ENCODE measurements at regions not wholly inside any gene's neighbourhood (a gene's known extent, or its start where the extent isn't known, plus 50 kb on each side); places are given as distances from the start of the nearest gene placed in this dataset.
"Not testable (repeated sequence)": the region's sequence is repeated elsewhere in the genome, so short reads cannot be mapped to it uniquely, and the experiment has no call there.

GRCh38 chr16:64269756-64270155 is 852.1 kb downstream of the CDH11 start:
- no peaks in the 10 kb centered on the region for H3K27me3 Mint-ChIP-seq
- intact Hi-C loops (cut with micrococcal nuclease) = no loop called here
- no peaks in the 10 kb centered on the region for H3K4me1 Mint-ChIP-seq
- Histone ChIP-seq H3K27me3 (ENCODE audit: insufficient read depth, low read length) (no peaks in the 10 kb centered on the region), H3K4me3 (ENCODE audit: low read length in 2 of 2) (no peak overlapping the region), H3K36me3 (ENCODE audit: insufficient read depth, low read length) (no peaks in the 10 kb centered on the region), H3K9me3 (ENCODE audit: control insufficient read depth in 1 of 2, low read length in 2 of 2) (no peaks in the 10 kb centered on the region), H3K4me1 (ENCODE audit: insufficient read depth, low read length) (no peaks in the 10 kb centered on the region), H3K27ac (ENCODE audit: low read depth, low read length) (no peak overlapping the region)
- ChIA-PET POLR2A (ENCODE audit: partially characterized antibody) (no interaction called here), CTCF (ENCODE audit: partially characterized antibody) (no interaction called here)
- peaks cover 4 to 34% (median 26%) of the 10 kb centered on the region in 8 donors for H3K9me3 Mint-ChIP-seq
- DNase-seq = no peak
- H3K36me3 Mint-ChIP-seq = no peaks in the 10 kb centered on the region
- no peak overlapping the region for H3K4me3 Mint-ChIP-seq
- H3K27ac Mint-ChIP-seq = no peak overlapping the region

DNA sequence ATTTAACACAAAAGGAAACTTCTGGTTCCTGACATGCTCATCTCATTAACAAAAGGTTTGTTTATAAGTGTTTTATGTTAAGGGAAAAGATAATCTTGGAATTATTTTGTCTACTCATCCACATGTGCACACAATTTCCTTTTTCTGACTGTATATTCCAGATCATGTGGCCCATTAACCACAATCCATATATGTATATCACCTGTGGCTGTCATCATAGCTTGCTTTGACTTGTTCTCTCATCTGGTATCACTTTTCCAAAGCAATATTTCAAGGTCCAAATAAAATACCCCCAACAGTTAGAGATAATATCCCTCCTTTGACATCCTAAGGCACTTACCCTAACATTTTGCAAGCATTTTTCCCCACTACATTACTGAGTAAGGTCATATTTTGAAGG is 856.1 kb downstream of the CDH11 start:
- H3K4me3 Mint-ChIP-seq = no peak overlapping the region
- POLR2A ChIA-PET (ENCODE audit: partially characterized antibody) = no interaction called here
- Histone ChIP-seq H3K4me3 (ENCODE audit: low read length in 2 of 2) (no peak overlapping the region), H3K27me3 (ENCODE audit: insufficient read depth, low read length) (no peaks in the 10 kb centered on the region), H3K36me3 (ENCODE audit: insufficient read depth, low read length) (no peaks in the 10 kb centered on the region), H3K27ac (ENCODE audit: low read depth, low read length) (no peak overlapping the region), H3K9me3 (ENCODE audit: control insufficient read depth in 1 of 2, low read length in 2 of 2) (no peaks in the 10 kb centered on the region), H3K4me1 (ENCODE audit: insufficient read depth, low read length) (no peaks in the 10 kb centered on the region)
- H3K36me3 Mint-ChIP-seq = no peaks in the 10 kb centered on the region
- intact Hi-C loops (cut with micrococcal nuclease) = no loop called here
- peaks cover 4 to 43% (median 23%) of the 10 kb centered on the region in 8 donors for H3K9me3 Mint-ChIP-seq
- CTCF ChIA-PET (ENCODE audit: partially characterized antibody) = no interaction called here
- no peak overlapping the region for H3K27ac Mint-ChIP-seq
- no peaks in the 10 kb centered on the region for H3K4me1 Mint-ChIP-seq
- no peak for DNase-seq
- no peaks in the 10 kb centered on the region for H3K27me3 Mint-ChIP-seq

DNA sequence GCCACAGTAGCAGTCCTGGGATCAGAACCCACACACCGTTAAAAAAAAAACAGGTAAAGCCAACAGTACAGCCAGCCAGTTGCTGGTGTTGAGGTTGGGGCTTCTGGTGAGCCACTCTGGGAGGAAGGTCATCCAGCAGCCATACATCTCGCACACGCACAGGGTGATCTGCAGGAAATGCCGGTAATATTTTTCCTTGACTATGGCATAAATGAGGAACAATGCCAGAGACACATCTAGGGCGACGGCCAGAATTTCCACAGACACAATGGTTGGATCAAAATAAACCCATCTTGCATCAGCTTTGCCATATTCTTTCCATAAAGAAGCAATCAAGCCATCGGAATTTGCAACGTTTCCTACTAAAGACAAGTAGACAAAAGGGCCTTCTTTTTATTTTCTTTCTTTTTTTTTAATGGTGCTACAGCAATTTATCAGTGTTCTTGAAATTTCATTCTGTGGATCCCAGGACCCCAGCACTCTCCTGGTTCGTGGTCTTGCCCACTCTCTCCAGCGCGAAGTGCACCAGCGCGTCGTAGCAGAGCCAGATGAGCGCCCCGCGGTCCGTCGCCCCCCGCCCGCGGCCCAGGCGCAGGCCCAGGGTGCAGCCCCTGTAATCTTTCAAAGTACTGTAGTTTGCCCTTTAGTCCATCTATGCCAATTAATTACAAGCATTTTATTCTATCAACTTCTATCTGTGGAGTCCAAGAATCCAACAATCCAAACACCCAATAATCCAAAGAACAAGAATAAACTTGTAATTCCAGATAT is 861.0 kb downstream of the CDH11 start:
- H3K36me3 Mint-ChIP-seq; H3K4me3 Mint-ChIP-seq; intact Hi-C loops (cut with micrococcal nuclease); H3K4me1 Mint-ChIP-seq; H3K27me3 Mint-ChIP-seq; H3K27me3 ChIP-seq (ENCODE audit: insufficient read depth, low read length); H3K9me3 ChIP-seq (ENCODE audit: control insufficient read depth in 1 of 2, low read length in 2 of 2); H3K4me1 ChIP-seq (ENCODE audit: insufficient read depth, low read length); H3K4me3 ChIP-seq (ENCODE audit: low read length in 2 of 2); H3K27ac Mint-ChIP-seq; POLR2A ChIA-PET (ENCODE audit: partially characterized antibody); CTCF ChIA-PET (ENCODE audit: partially characterized antibody); H3K36me3 ChIP-seq (ENCODE audit: insufficient read depth, low read length); DNase-seq; H3K27ac ChIP-seq (ENCODE audit: low read depth, low read length): not testable (repeated sequence)
- peaks cover 2 to 55% (median 18%) of the 10 kb centered on the region in 8 donors for H3K9me3 Mint-ChIP-seq

- no peaks in the 10 kb centered on the region for H3K27me3 Mint-ChIP-seq
- no peak for DNase-seq
- H3K4me1 Mint-ChIP-seq = no peaks in the 10 kb centered on the region
- CTCF ChIA-PET (ENCODE audit: partially characterized antibody) = no interaction called here
- no peaks in the 10 kb centered on the region for H3K36me3 Mint-ChIP-seq
- POLR2A ChIA-PET (ENCODE audit: partially characterized antibody) = no interaction called here
- no peak overlapping the region for H3K27ac Mint-ChIP-seq
- H3K27ac ChIP-seq (ENCODE audit: low read depth, low read length) = no peak overlapping the region
- no peak overlapping the region for H3K4me3 Mint-ChIP-seq
- no peaks in the 10 kb centered on the region for H3K4me1 ChIP-seq (ENCODE audit: insufficient read depth, low read length)
- intact Hi-C loops (cut with micrococcal nuclease) = no loop called here
- no peaks in the 10 kb centered on the region for H3K27me3 ChIP-seq (ENCODE audit: insufficient read depth, low read length)
- peaks cover 0 to 40% (median 15%) of the 10 kb centered on the region in 8 donors for H3K9me3 Mint-ChIP-seq
- H3K9me3 ChIP-seq (ENCODE audit: control insufficient read depth in 1 of 2, low read length in 2 of 2) = no peaks in the 10 kb centered on the region
- H3K36me3 ChIP-seq (ENCODE audit: insufficient read depth, low read length) = no peaks in the 10 kb centered on the region
- H3K4me3 ChIP-seq (ENCODE audit: low read length in 2 of 2) = no peak overlapping the region
Observed at GRCh38 chr16:64254443-64255367, 867.2 kb downstream of the CDH11 start.

GRCh38 chr16:64253525-64253924 is 868.3 kb downstream of the CDH11 start:
- no peaks in the 10 kb centered on the region for H3K4me1 ChIP-seq (ENCODE audit: insufficient read depth, low read length)
- Mint-ChIP-seq H3K9me3 (peaks cover 0 to 36% (median 14%) of the 10 kb centered on the region in 8 donors), H3K27me3 (no peaks in the 10 kb centered on the region), H3K36me3 (no peaks in the 10 kb centered on the region), H3K27ac (no peak overlapping the region), H3K4me3 (no peak overlapping the region), H3K4me1 (no peaks in the 10 kb centered on the region)
- ChIA-PET POLR2A (ENCODE audit: partially characterized antibody) (no interaction called here), CTCF (ENCODE audit: partially characterized antibody) (no interaction called here)
- no peaks in the 10 kb centered on the region for H3K27me3 ChIP-seq (ENCODE audit: insufficient read depth, low read length)
- no peak for DNase-seq
- no peaks in the 10 kb centered on the region for H3K9me3 ChIP-seq (ENCODE audit: control insufficient read depth in 1 of 2, low read length in 2 of 2)
- intact Hi-C loops (cut with micrococcal nuclease) = no loop called here
- H3K4me3 ChIP-seq (ENCODE audit: low read length in 2 of 2) = no peak overlapping the region
- no peaks in the 10 kb centered on the region for H3K36me3 ChIP-seq (ENCODE audit: insufficient read depth, low read length)
- no peak overlapping the region for H3K27ac ChIP-seq (ENCODE audit: low read depth, low read length)

DNA sequence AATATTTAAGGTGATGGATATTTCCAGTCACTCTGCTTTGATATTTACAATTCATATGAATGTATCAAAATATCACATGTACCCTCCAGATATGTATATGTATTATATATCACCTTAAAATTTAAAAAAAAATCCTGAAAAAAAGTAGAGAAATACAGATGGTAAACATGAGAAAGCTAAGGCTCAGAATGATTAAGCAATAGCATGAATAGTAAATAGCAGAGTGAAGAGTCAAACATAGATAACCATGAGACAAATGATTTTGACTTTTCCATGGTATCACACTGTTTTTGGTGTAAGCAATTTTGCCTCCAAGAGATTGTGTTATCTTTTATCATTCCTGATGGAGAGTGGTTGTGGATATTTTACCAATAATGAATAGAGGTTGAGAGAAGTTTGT is 868.8 kb downstream of the CDH11 start:
- no peaks in the 10 kb centered on the region for H3K36me3 Mint-ChIP-seq
- Histone ChIP-seq H3K4me1 (ENCODE audit: insufficient read depth, low read length) (no peaks in the 10 kb centered on the region), H3K4me3 (ENCODE audit: low read length in 2 of 2) (no peak overlapping the region), H3K36me3 (ENCODE audit: insufficient read depth, low read length) (no peaks in the 10 kb centered on the region), H3K9me3 (ENCODE audit: control insufficient read depth in 1 of 2, low read length in 2 of 2) (no peaks in the 10 kb centered on the region), H3K27ac (ENCODE audit: low read depth, low read length) (no peak overlapping the region), H3K27me3 (ENCODE audit: insufficient read depth, low read length) (no peaks in the 10 kb centered on the region)
- DNase-seq = no peak
- CTCF ChIA-PET (ENCODE audit: partially characterized antibody) = no interaction called here
- H3K4me3 Mint-ChIP-seq = no peak overlapping the region
- H3K4me1 Mint-ChIP-seq = no peaks in the 10 kb centered on the region
- POLR2A ChIA-PET (ENCODE audit: partially characterized antibody) = no interaction called here
- peaks cover 0 to 38% (median 14%) of the 10 kb centered on the region in 8 donors for H3K9me3 Mint-ChIP-seq
- H3K27me3 Mint-ChIP-seq = no peaks in the 10 kb centered on the region
- intact Hi-C loops (cut with micrococcal nuclease) = no loop called here
- H3K27ac Mint-ChIP-seq = no peak overlapping the region

GRCh38 chr16:64251742-64252141 is 870.1 kb downstream of the CDH11 start:
- Mint-ChIP-seq H3K4me3 (no peak overlapping the region), H3K27me3 (no peaks in the 10 kb centered on the region), H3K27ac (no peak overlapping the region), H3K9me3 (peaks cover 2 to 31% (median 13%) of the 10 kb centered on the region in 8 donors), H3K4me1 (no peaks in the 10 kb centered on the region), H3K36me3 (no peaks in the 10 kb centered on the region)
- no peaks in the 10 kb centered on the region for H3K27me3 ChIP-seq (ENCODE audit: insufficient read depth, low read length)
- intact Hi-C loops (cut with micrococcal nuclease) = no loop called here
- ChIA-PET POLR2A (ENCODE audit: partially characterized antibody) (no interaction called here), CTCF (ENCODE audit: partially characterized antibody) (no interaction called here)
- H3K36me3 ChIP-seq (ENCODE audit: insufficient read depth, low read length) = no peaks in the 10 kb centered on the region
- no peak for DNase-seq
- no peak overlapping the region for H3K4me3 ChIP-seq (ENCODE audit: low read length in 2 of 2)
- H3K27ac ChIP-seq (ENCODE audit: low read depth, low read length) = no peak overlapping the region
- no peaks in the 10 kb centered on the region for H3K4me1 ChIP-seq (ENCODE audit: insufficient read depth, low read length)
- H3K9me3 ChIP-seq (ENCODE audit: control insufficient read depth in 1 of 2, low read length in 2 of 2) = no peaks in the 10 kb centered on the region
